Endothelial cell of umbilical vein (primary cell): ENCODE measurements at regions not wholly inside any gene's neighbourhood (a gene's known extent, or its start where the extent isn't known, plus 50 kb on each side); places are given as distances from the start of the nearest gene placed in this dataset.

Experiments
- BruUV-seq: library from RNA; stranded (reverse); fragments of 400-500 nt; replicated peaks from 2 replicates; lab custom pipeline; 2021; lab: Mats Ljungman, UMichigan
- CTCF ChIA-PET: fragments of 300-600, 350-600 bp; sonication (Branson Sonifier 250); formaldehyde crosslinking; loops from one replicate; lab custom pipeline; 2021; ENCODE audit warnings: antibody characterized with exemption, inconsistent platforms; lab: Charles Lee
- POLR2A ChIA-PET: fragments of 300-600, 350-600 bp; sonication (Branson Sonifier 250); formaldehyde crosslinking; loops from one replicate; lab custom pipeline; 2021; ENCODE audit warnings: antibody characterized with exemption, inconsistent platforms; lab: Charles Lee
- DNase-seq: peaks from one replicate; pipeline ENCODE4 v3.0.0-alpha.2; 2011; ENCODE audit warnings: low read depth, low spot score
- FAIRE-seq: peaks from 2 replicates; lab custom pipeline; 2011; peaks lifted over from hg19 to GRCh38; lab: Jason Lieb, UNC
- H2AFZ ChIP-seq: 2 replicates; pipeline ENCODE4 v1.6.0; 2012; ENCODE audit warnings: low read depth, low read length, control low read depth, inconsistent platforms
- H3K27ac ChIP-seq: 2 replicates; pipeline ENCODE4 v1.5.1; 2011; ENCODE audit warnings: low read depth, mild to moderate bottlenecking, control low read depth, low read length, moderate library complexity; ENCODE audit not compliant: insufficient read depth
- H3K27me3 ChIP-seq, 2 experiments: 2 replicates each; pipeline versions ENCODE4 v1.6.0 to v1.6.1; 2011; ENCODE audit warnings: low read length in 2 of 2, mixed read lengths in 1 of 2; ENCODE audit not compliant: control insufficient read depth in 2 of 2, insufficient read depth in 2 of 2
- H3K36me3 ChIP-seq, 2 experiments: 2 replicates in 1 of 2; 3 replicates in 1 of 2; pipeline ENCODE4 v1.5.1; 2011; ENCODE audit warnings: low read length in 2 of 2, mild to moderate bottlenecking in 1 of 2, moderate library complexity in 1 of 2; ENCODE audit not compliant: control insufficient read depth in 2 of 2, insufficient read depth in 2 of 2; ENCODE audit errors: extremely low read depth in 1 of 2
- H3K4me1 ChIP-seq: 3 replicates; pipeline ENCODE4 v1.5.1; 2011; ENCODE audit warnings: mild to moderate bottlenecking, low read length; ENCODE audit not compliant: control insufficient read depth, insufficient read depth; ENCODE audit errors: extremely low read depth
- H3K4me2 ChIP-seq: 2 replicates; pipeline ENCODE4 v1.6.1; 2011; ENCODE audit warnings: low read length, control low read depth, mixed read lengths; ENCODE audit not compliant: insufficient read depth
- H3K4me3 ChIP-seq, 3 experiments: fragments of 200-600 bp in 1 of 3; sonication (generic), shearing (Covaris generic) in 1 of 3; replicated peaks in 1 of 3; 2 replicates each; pipeline ENCODE4 v1.5.1; 2011 to 2016; ENCODE audit warnings: control low read depth in 3 of 3, low read length in 3 of 3, mild to moderate bottlenecking in 2 of 3, inconsistent platforms in 1 of 3, low read depth in 1 of 3, moderate library complexity in 1 of 3; ENCODE audit not compliant: insufficient read depth in 1 of 3
- H3K79me2 ChIP-seq: 2 replicates; pipeline ENCODE4 v1.6.0; 2012; ENCODE audit warnings: low read length, inconsistent platforms; ENCODE audit not compliant: control insufficient read depth, insufficient read depth
- H3K9ac ChIP-seq: replicated peaks from 2 replicates; pipeline ENCODE3; 2011; ENCODE audit warnings: low read length, control low read depth; ENCODE audit not compliant: insufficient read depth; ENCODE audit errors: extremely low read depth
- H3K9me1 ChIP-seq: replicated peaks from 3 replicates; pipeline ENCODE4 v1.6.0; 2011; ENCODE audit warnings: mild to moderate bottlenecking, low read length; ENCODE audit not compliant: control insufficient read depth, insufficient read depth; ENCODE audit errors: extremely low read depth
- H3K9me3 ChIP-seq: replicated peaks from 2 replicates; pipeline ENCODE4 v1.5.1; 2012; ENCODE audit warnings: low read length, inconsistent platforms; ENCODE audit not compliant: control insufficient read depth, insufficient read depth
- H4K20me1 ChIP-seq: replicated peaks from 2 replicates; pipeline ENCODE3; 2011; ENCODE audit warnings: mild to moderate bottlenecking, low read length; ENCODE audit not compliant: control insufficient read depth, insufficient read depth; ENCODE audit errors: extremely low read depth
- CTCF ChIP-seq, 2 donors: IDR thresholded peaks; 1 replicate in 1 of 2; 2 replicates in 1 of 2; pipeline ENCODE4 v1.5.1; 2011; ENCODE audit warnings: low read length in 2 of 2, mild to moderate bottlenecking in 2 of 2, moderate library complexity in 2 of 2, control low read depth in 1 of 2, inconsistent platforms in 1 of 2, low read depth in 1 of 2; ENCODE audit not compliant: insufficient read depth in 1 of 2; ENCODE audit errors: extremely low read depth in 1 of 2
- EZH2 ChIP-seq: IDR thresholded peaks from 2 replicates; pipeline ENCODE4 v1.6.1; 2012; ENCODE audit warnings: borderline replicate concordance, low read depth, mild to moderate bottlenecking, moderate library complexity, low read length, inconsistent platforms; ENCODE audit not compliant: severe bottlenecking
- GATA2 ChIP-seq: IDR thresholded peaks from 2 replicates; pipeline ENCODE4 v1.7.0; 2011; ENCODE audit warnings: low read depth, mild to moderate bottlenecking, moderate library complexity, mixed read lengths, low read length; ENCODE audit not compliant: insufficient read length, insufficient read depth
- JUN ChIP-seq: IDR thresholded peaks from 2 replicates; pipeline ENCODE4 v1.6.1; 2011; ENCODE audit warnings: borderline replicate concordance, low read depth; ENCODE audit not compliant: insufficient read length, insufficient read depth
- MAX ChIP-seq: IDR thresholded peaks from 2 replicates; pipeline ENCODE4 v1.6.1; 2011; ENCODE audit not compliant: insufficient read depth, insufficient read length
- MYC ChIP-seq: IDR thresholded peaks from one replicate; pipeline ENCODE4 v1.6.1; 2011; ENCODE audit warnings: mild to moderate bottlenecking, low read depth, low read length
- POLR2A ChIP-seq: IDR thresholded peaks from 2 replicates; pipeline ENCODE4 v1.6.1; 2012; ENCODE audit warnings: low read depth, mild to moderate bottlenecking, control low read depth, low read length
- POLR2AphosphoS5 ChIP-seq: IDR thresholded peaks from 2 replicates; pipeline ENCODE4 v1.6.1; 2012; ENCODE audit warnings: low read depth, mild to moderate bottlenecking, control low read depth, low read length, moderate library complexity; ENCODE audit not compliant: insufficient read depth
- dilution Hi-C: fragments of 300-500 bp; cut with MboI; formaldehyde crosslinking; loops from one replicate; pipeline ENCODE4 v1.15.0; 2019; ENCODE audit warnings: low sequenced_read_pairs; ENCODE audit not compliant: extremely low pct_ligation_motif_present
- intact Hi-C: fragments of 100-400 bp; cut with micrococcal nuclease; formaldehyde crosslinking; loops from one replicate; pipeline ENCODE4 v1.10.0; 2022

- Histone ChIP-seq H3K79me2 (no peaks in the 10 kb centered on the region), H3K9me3 (no peaks in the 10 kb centered on the region), H3K4me3 (no peak overlapping the region), H3K4me1 (no peaks in the 10 kb centered on the region), H3K9me1 (no peaks in the 10 kb centered on the region), H3K27ac (no peak overlapping the region), H3K36me3 (no peaks in the 10 kb centered on the region), H3K4me2 (no peak overlapping the region), H3K9ac (no peak overlapping the region), H4K20me1 (no peaks in the 10 kb centered on the region), H3K27me3 (no peaks in the 10 kb centered on the region), H2AFZ (no peak overlapping the region)
- dilution Hi-C loops (no loop called here), intact Hi-C loops (no loop called here)
- FAIRE-seq (no peak), DNase-seq (peak; percentile 77)
- ChIA-PET POLR2A (no interaction called here), CTCF (no interaction called here)
- no peak for TF ChIP-seq MYC
- no TSS peak for BruUV-seq
These were observed 607.8 kb upstream of the PTGER4 start for GRCh38 chr5:40071870-40072269.

GRCh38 chr5:40066616-40067015, 613.1 kb upstream of the PTGER4 start:
- no peak for FAIRE-seq
- dilution Hi-C loops (no loop called here), intact Hi-C loops (no loop called here)
- DNase-seq: no peak
- POLR2A ChIA-PET: no interaction called here
- Histone ChIP-seq H3K27ac (no peak overlapping the region), H3K4me2 (no peak overlapping the region), H2AFZ (no peak overlapping the region), H3K9me3 (no peaks in the 10 kb centered on the region), H3K9me1 (no peaks in the 10 kb centered on the region), H3K36me3 (no peaks in the 10 kb centered on the region), H3K79me2 (no peaks in the 10 kb centered on the region), H4K20me1 (no peaks in the 10 kb centered on the region), H3K4me1 (no peaks in the 10 kb centered on the region), H3K27me3 (no peaks in the 10 kb centered on the region), H3K4me3 (no peak overlapping the region), H3K9ac (no peak overlapping the region)
- BruUV-seq: no TSS peak
- CTCF ChIA-PET: interaction anchor here (1.1 to 1.3 kb wide), 2 partner anchors 17 to 48 kb away, joined by 3 to 5 read pairs; no protein-coding TSS in a partner anchor
- no peak for TF ChIP-seq POLR2A
- TF ChIP-seq CTCF (IDR thresholded peaks at IDR 0.05; ENCODE audit: extremely low read depth in 1 of 2, insufficient read depth in 1 of 2, low read depth in 1 of 2, low read length in 2 of 2): no peak
- TF ChIP-seq POLR2AphosphoS5: no peak
- TF ChIP-seq JUN: no peak
- no peak for TF ChIP-seq GATA2
- TF ChIP-seq MAX: no peak
- TF ChIP-seq EZH2: no peak
- TF ChIP-seq MYC: no peak
